Bronchial epithelial cell (primary cell): ENCODE measurements at regions not wholly inside any gene's neighbourhood (a gene's known extent, or its start where the extent isn't known, plus 50 kb on each side); places are given as distances from the start of the nearest gene placed in this dataset.
"Not testable (repeated sequence)": the region's sequence is repeated elsewhere in the genome, so short reads cannot be mapped to it uniquely, and the experiment has no call there.

Experiments
- DNase-seq: peaks from one replicate; pipeline ENCODE4 v3.0.0-alpha.2; 2010; ENCODE audit warnings: low read depth
- FAIRE-seq: peaks from 2 replicates; lab custom pipeline; 2011; peaks lifted over from hg19 to GRCh38; lab: Jason Lieb, UNC
- H3K27me3 ChIP-seq: 2 replicates; pipeline ENCODE4 v1.5.1; 2011; ENCODE audit warnings: low read length; ENCODE audit not compliant: control insufficient read depth, insufficient read depth
- H3K36me3 ChIP-seq: 2 replicates; pipeline ENCODE4 v1.5.1; 2011; ENCODE audit warnings: low read length; ENCODE audit not compliant: control insufficient read depth, insufficient read depth
- H3K4me3 ChIP-seq: 2 replicates; pipeline ENCODE4 v1.5.1; 2011; ENCODE audit warnings: mild to moderate bottlenecking, low read depth, low read length, control low read depth
- CTCF ChIP-seq: IDR thresholded peaks from 2 replicates; pipeline ENCODE4 v1.5.1; 2011; ENCODE audit warnings: mild to moderate bottlenecking, moderate library complexity, low read length, control low read depth, inconsistent platforms; ENCODE audit not compliant: insufficient read depth, severe bottlenecking

- DNase-seq (no peak), FAIRE-seq (no peak)
- Histone ChIP-seq H3K36me3 (no peaks in the 10 kb centered on the region), H3K27me3 (no peaks in the 10 kb centered on the region), H3K4me3 (no peak overlapping the region)
- no peak for TF ChIP-seq CTCF
These were observed 378.2 kb upstream of the MAOA start for GRCh38 chrX:43277879-43278278.

- DNase-seq (no peak), FAIRE-seq (peak; percentile 47)
- no peaks in the 10 kb centered on the region for H3K36me3 ChIP-seq
- no peak for TF ChIP-seq CTCF
- no peak overlapping the region for H3K4me3 ChIP-seq
- H3K27me3 ChIP-seq = no peaks in the 10 kb centered on the region
These were observed 377.7 kb upstream of the MAOA start for GRCh38 chrX:43278440-43278839.

- FAIRE-seq = no peak
- no peak overlapping the region for H3K4me3 ChIP-seq
- no peaks in the 10 kb centered on the region for H3K36me3 ChIP-seq
- TF ChIP-seq CTCF = no peak
- no peak for DNase-seq
- no peaks in the 10 kb centered on the region for H3K27me3 ChIP-seq
These were observed 376.7 kb upstream of the MAOA start for GRCh38 chrX:43279341-43279808.

- no peak for TF ChIP-seq CTCF
- FAIRE-seq = no peak
- Histone ChIP-seq H3K27me3 (no peaks in the 10 kb centered on the region), H3K36me3 (no peaks in the 10 kb centered on the region), H3K4me3 (no peak overlapping the region)
- no peak for DNase-seq
These were observed 372.9 kb upstream of the MAOA start for GRCh38 chrX:43283187-43283586.

- not testable (repeated sequence) for H3K27me3 ChIP-seq, FAIRE-seq, H3K36me3 ChIP-seq, H3K4me3 ChIP-seq
- DNase-seq = peak; percentile 66
These were observed 344.5 kb upstream of the MAOA start for GRCh38 chrX:43311625-43312024.

GRCh38 chrX:43313035-43313434, 343.1 kb upstream of the MAOA start:
- no peak for DNase-seq

More at GRCh38 chrX:43313035-43313434, 343.1 kb upstream of the MAOA start:
- Histone ChIP-seq H3K27me3 (no peaks in the 10 kb centered on the region), H3K4me3 (no peak overlapping the region), H3K36me3 (no peaks in the 10 kb centered on the region)
- FAIRE-seq = no peak
- no peak for TF ChIP-seq CTCF
